ENCODE measurements at regions not wholly inside any gene's neighbourhood (a gene's known extent, or its start where the extent isn't known, plus 50 kb on each side); places are given as distances from the start of the nearest gene placed in this dataset.

- TF ChIP-seq CTCF (IDR thresholded peaks at IDR 0.05) = peak in 1 of 6 experiments; percentile 13
- TF ChIP-seq POLR2A (IDR thresholded peaks at IDR 0.05) = no peak
Observed at GRCh38 chrX:8364369-8365141, 100.1 kb upstream of the VCX3B start.

Data from Peyer's patch (tissue), 4 donors.